ENCODE measurements at regions not wholly inside any gene's neighbourhood (a gene's known extent, or its start where the extent isn't known, plus 50 kb on each side); places are given as distances from the start of the nearest gene placed in this dataset.

DNA sequence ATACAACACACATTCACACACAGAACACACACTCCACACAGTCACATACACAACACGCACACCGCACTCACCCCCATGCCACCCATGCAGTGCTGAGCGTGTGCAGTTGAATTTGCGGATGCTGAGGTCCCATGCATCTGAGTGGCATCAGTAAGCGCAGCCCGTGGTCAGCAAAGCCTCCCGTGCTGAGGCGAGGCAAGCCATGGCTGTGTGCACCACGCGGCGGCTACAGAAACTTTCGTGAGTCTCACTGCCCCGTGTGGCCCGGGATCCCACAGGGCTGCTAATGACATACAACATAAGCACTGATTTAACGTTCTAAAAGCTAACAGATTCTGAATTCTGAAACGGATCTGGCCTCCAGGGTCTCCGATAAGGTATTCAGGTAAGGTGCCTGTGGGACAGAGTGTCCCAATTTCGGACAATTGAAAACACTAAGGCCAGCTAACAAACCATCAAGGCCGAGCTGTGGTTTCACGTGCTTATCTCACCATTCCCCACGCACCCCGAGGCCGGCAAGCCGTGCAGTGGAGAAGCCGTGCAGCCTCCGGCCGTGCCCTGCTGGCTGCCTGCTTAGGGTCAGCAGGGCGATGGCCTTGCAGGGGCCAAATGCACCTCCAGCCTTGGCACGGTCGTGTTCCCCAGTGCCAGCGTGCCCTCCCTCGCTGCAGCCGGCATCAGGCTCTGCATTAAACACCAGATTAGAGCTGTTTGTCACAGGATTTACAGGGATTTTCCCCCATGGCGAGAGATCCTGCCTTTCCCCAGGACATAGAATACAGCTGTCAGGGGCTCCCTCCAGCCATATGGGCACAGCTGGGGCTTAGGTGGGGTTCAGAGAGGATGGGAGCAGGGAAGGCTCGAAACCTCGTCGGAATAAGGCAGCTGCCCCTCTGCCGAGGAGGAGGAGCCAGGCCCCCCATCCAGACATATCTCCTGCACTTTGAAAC, 191.7 kb downstream of the C16orf95 start:
- H3K27ac Mint-ChIP-seq = no peak overlapping the region
- CTCF ChIA-PET = interaction anchor here (0.6 to 1.0 kb wide), 3 partner anchors 48 to 251 kb away, joined by 3 to 5 read pairs (median 3); no protein-coding TSS in a partner anchor
- DNase-seq (ENCODE audit: low spot score) (no peak), ATAC-seq (no peak)
- H3K36me3 Mint-ChIP-seq = peaks cover 7% of the 10 kb centered on the region
- no peaks in the 10 kb centered on the region; the same call in 1 of the 2 replicates for H3K4me1 Mint-ChIP-seq
- H3K4me3 Mint-ChIP-seq = no peak overlapping the region
- TF ChIP-seq NFE2L1 (CRISPR knock-in tag; IDR thresholded peaks at IDR 0.05) = peak; percentile 0; the same call in 1 of the 2 replicates
- no peak for TF ChIP-seq ZNF232 (CRISPR knock-in tag; IDR thresholded peaks at IDR 0.05)
- H3K27me3 Mint-ChIP-seq (ENCODE audit: low read depth) = peaks cover 5% of the 10 kb centered on the region
- POLR2A ChIA-PET = no interaction called here
- H3K9me3 Mint-ChIP-seq = peaks cover 21% of the 10 kb centered on the region

DNA sequence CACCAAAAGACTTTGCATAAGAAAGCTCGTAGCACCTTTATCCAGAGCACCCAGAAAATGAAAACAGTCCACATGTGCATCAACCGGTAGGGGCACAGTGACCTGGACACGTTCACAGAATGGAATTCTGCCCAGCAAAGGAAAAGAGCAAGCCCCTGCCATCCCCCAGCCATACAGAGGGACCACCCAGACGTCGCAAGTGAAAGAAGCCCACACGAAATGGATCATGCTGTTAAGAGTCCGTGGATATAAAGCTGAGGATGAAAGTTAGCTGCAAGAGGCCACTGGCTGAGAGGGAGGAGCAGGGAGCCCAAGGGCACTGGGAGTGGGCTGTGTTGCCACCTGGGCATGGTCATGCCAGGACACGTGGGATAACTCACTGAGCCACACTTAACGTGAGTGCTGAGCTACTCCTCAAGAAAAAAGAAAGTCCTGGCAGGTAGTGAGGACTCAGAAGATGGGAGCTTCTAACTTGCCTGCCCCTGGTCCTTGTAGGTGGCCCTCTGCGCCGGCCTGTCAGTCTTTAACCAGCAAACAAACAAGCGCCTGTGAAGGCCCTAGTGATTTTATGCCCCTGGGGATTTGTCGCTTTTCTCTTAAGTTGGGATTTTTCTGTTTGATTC, 190.7 kb downstream of the C16orf95 start:
- ChIA-PET CTCF (interaction anchor here (0.6 to 1.6 kb wide), 5 partner anchors 49 to 158 kb away, joined by 3 to 5 read pairs (median 4); no protein-coding TSS in a partner anchor), POLR2A (no interaction called here)
- H3K27me3 Mint-ChIP-seq (ENCODE audit: low read depth) = peaks cover 5% of the 10 kb centered on the region
- no peaks in the 10 kb centered on the region; the same call in 1 of the 2 replicates for H3K4me1 Mint-ChIP-seq
- ATAC-seq (no peak), DNase-seq (ENCODE audit: low spot score) (no peak)
- H3K9me3 Mint-ChIP-seq = peaks cover 19% of the 10 kb centered on the region
- H3K27ac Mint-ChIP-seq = no peak overlapping the region
- H3K4me3 Mint-ChIP-seq = no peak overlapping the region
- TF ChIP-seq SMAD3 (CRISPR knock-in tag; IDR thresholded peaks at IDR 0.05; ENCODE audit: borderline replicate concordance) (no peak), SOX15 (CRISPR knock-in tag; IDR thresholded peaks at IDR 0.05) (no peak), ZNF396 (CRISPR knock-in tag; IDR thresholded peaks at IDR 0.05; ENCODE audit: borderline replicate concordance) (no peak), ETV6 (CRISPR knock-in tag; IDR thresholded peaks at IDR 0.05) (no peak), ZNF232 (CRISPR knock-in tag; IDR thresholded peaks at IDR 0.05) (no peak)
- TF ChIP-seq, protein P1, sequence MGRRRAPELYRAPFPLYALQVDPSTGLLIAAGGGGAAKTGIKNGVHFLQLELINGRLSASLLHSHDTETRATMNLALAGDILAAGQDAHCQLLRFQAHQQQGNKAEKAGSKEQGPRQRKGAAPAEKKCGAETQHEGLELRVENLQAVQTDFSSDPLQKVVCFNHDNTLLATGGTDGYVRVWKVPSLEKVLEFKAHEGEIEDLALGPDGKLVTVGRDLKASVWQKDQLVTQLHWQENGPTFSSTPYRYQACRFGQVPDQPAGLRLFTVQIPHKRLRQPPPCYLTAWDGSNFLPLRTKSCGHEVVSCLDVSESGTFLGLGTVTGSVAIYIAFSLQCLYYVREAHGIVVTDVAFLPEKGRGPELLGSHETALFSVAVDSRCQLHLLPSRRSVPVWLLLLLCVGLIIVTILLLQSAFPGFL (CRISPR knock-in tag; IDR thresholded peaks at IDR 0.05; ENCODE audit: borderline replicate concordance) = no peak
- TF ChIP-seq, protein P2, sequence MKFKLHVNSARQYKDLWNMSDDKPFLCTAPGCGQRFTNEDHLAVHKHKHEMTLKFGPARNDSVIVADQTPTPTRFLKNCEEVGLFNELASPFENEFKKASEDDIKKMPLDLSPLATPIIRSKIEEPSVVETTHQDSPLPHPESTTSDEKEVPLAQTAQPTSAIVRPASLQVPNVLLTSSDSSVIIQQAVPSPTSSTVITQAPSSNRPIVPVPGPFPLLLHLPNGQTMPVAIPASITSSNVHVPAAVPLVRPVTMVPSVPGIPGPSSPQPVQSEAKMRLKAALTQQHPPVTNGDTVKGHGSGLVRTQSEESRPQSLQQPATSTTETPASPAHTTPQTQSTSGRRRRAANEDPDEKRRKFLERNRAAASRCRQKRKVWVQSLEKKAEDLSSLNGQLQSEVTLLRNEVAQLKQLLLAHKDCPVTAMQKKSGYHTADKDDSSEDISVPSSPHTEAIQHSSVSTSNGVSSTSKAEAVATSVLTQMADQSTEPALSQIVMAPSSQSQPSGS (CRISPR knock-in tag; IDR thresholded peaks at IDR 0.05; ENCODE audit: borderline replicate concordance, low read depth) = no peak
- peaks cover 7% of the 10 kb centered on the region for H3K36me3 Mint-ChIP-seq

DNA sequence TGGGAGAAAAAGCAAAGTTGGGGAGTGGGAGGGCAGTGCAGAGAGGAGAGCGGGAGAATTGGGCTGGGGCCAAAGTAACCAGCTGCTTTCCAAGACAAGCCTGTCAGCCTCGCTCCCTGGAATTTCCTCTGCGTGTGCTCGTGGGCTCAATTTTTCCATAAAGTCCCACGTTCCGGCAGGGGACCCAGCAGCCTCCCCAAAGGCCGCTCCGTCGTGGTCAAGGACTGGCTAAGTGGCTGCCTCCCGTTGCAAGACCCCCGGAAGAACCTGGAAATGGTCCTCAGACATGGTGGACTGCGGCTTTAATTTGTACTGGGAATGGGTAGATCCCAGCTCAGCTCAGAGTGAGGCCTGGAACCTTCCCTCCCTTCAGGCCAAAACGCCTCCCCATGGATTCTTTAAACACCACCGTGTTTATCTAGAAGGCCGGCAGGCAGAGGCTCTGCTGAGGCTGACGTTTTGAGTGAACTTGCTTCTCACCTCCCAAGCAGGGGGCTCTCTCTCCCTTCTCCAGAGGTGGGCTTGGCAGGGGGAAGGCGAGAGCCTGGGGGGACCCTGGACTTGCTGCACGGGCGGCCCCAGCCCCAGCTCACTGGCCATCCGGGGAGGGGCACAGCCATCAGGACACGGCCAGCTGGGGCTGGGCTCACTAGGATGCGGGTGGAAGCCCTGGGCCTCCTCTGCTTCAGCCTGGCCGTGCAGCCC, 190.0 kb downstream of the C16orf95 start:
- peaks cover 5% of the 10 kb centered on the region for H3K27me3 Mint-ChIP-seq (ENCODE audit: low read depth)
- DNase-seq (ENCODE audit: low spot score) (no peak), ATAC-seq (peak; percentile 20)
- ChIA-PET POLR2A (no interaction called here), CTCF (interaction anchor here (1.0 to 1.6 kb wide), 3 partner anchors 64 to 151 kb away, joined by 4 to 5 read pairs (median 4); no protein-coding TSS in a partner anchor)
- no peaks in the 10 kb centered on the region; the same call in 1 of the 2 replicates for H3K4me1 Mint-ChIP-seq
- peaks cover 7% of the 10 kb centered on the region for H3K36me3 Mint-ChIP-seq
- no peak overlapping the region for H3K4me3 Mint-ChIP-seq
- H3K27ac Mint-ChIP-seq = no peak overlapping the region
- peaks cover 19% of the 10 kb centered on the region for H3K9me3 Mint-ChIP-seq
- TF ChIP-seq, protein P3, sequence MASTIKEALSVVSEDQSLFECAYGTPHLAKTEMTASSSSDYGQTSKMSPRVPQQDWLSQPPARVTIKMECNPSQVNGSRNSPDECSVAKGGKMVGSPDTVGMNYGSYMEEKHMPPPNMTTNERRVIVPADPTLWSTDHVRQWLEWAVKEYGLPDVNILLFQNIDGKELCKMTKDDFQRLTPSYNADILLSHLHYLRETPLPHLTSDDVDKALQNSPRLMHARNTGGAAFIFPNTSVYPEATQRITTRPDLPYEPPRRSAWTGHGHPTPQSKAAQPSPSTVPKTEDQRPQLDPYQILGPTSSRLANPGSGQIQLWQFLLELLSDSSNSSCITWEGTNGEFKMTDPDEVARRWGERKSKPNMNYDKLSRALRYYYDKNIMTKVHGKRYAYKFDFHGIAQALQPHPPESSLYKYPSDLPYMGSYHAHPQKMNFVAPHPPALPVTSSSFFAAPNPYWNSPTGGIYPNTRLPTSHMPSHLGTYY (CRISPR knock-in tag; IDR thresholded peaks at IDR 0.05) = no peak
- TF ChIP-seq, protein P4, sequence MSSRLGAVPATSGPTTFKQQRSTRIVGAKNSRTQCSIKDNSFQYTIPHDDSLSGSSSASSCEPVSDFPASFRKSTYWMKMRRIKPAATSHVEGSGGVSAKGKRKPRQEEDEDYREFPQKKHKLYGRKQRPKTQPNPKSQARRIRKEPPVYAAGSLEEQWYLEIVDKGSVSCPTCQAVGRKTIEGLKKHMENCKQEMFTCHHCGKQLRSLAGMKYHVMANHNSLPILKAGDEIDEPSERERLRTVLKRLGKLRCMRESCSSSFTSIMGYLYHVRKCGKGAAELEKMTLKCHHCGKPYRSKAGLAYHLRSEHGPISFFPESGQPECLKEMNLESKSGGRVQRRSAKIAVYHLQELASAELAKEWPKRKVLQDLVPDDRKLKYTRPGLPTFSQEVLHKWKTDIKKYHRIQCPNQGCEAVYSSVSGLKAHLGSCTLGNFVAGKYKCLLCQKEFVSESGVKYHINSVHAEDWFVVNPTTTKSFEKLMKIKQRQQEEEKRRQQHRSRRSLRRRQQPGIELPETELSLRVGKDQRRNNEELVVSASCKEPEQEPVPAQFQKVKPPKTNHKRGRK (CRISPR knock-in tag; IDR thresholded peaks at IDR 0.05; ENCODE audit: borderline replicate concordance) = no peak
- TF ChIP-seq, protein P5, sequence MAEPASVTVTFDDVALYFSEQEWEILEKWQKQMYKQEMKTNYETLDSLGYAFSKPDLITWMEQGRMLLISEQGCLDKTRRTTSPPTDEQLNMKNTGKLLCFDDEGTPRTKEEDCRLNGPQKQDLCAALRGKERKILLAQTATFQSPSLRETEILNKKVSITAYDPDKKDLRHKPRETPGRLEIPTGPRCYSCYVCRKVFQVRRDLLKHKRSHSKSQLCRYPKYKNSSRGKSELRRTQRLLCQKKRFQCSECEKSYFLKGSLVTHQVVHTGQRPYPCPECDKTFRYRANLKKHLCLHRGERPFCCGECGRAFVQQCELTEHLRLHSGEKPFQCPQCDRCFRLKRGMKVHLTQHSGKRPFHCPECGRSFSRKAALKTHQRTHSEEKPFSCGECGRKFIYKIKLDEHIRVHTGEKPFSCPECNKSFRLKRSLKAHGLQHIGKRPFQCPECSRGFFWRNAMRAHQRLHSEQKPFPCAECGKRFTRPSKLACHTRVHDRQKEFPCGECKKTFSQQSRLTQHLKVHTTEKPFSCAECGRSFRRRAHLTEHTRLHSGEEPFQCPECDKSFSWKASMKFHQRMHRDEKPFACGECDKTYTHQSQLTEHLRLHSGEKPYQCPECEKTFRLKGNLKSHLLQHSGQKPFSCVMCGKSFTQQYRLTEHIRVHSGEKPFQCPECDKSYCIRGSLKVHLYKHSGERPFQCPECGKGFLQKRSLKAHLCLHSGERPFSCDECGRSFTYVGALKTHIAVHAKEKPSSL (CRISPR knock-in tag; conservative IDR thresholded peaks at IDR 0.05) = no peak
- no peak for TF ChIP-seq FOXK1 (CRISPR knock-in tag; IDR thresholded peaks at IDR 0.05)
- TF ChIP-seq, protein P6, sequence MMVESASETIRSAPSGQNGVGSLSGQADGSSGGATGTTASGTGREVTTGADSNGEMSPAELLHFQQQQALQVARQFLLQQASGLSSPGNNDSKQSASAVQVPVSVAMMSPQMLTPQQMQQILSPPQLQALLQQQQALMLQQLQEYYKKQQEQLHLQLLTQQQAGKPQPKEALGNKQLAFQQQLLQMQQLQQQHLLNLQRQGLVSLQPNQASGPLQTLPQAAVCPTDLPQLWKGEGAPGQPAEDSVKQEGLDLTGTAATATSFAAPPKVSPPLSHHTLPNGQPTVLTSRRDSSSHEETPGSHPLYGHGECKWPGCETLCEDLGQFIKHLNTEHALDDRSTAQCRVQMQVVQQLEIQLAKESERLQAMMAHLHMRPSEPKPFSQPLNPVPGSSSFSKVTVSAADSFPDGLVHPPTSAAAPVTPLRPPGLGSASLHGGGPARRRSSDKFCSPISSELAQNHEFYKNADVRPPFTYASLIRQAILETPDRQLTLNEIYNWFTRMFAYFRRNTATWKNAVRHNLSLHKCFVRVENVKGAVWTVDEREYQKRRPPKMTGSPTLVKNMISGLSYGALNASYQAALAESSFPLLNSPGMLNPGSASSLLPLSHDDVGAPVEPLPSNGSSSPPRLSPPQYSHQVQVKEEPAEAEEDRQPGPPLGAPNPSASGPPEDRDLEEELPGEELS (CRISPR knock-in tag; IDR thresholded peaks at IDR 0.05) = no peak
- no peak for TF ChIP-seq SP1 (CRISPR knock-in tag; conservative IDR thresholded peaks at IDR 0.05)
- TF ChIP-seq, protein P7, sequence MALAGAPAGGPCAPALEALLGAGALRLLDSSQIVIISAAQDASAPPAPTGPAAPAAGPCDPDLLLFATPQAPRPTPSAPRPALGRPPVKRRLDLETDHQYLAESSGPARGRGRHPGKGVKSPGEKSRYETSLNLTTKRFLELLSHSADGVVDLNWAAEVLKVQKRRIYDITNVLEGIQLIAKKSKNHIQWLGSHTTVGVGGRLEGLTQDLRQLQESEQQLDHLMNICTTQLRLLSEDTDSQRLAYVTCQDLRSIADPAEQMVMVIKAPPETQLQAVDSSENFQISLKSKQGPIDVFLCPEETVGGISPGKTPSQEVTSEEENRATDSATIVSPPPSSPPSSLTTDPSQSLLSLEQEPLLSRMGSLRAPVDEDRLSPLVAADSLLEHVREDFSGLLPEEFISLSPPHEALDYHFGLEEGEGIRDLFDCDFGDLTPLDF (CRISPR knock-in tag; IDR thresholded peaks at IDR 0.05) = no peak
- TF ChIP-seq ATF1 (CRISPR knock-in tag; IDR thresholded peaks at IDR 0.05) = no peak
- no peak for TF ChIP-seq JAZF1 (CRISPR knock-in tag; IDR thresholded peaks at IDR 0.05)
